Stimulated activated CD4-positive, alpha-beta T cell treated with anti-CD3 and anti-CD28 coated beads, Interleukin-12 subunit alpha, Interleukin-12 subunit beta, amount 100 ng/mL, for 48 hours (primary cell): ENCODE measurements at regions not wholly inside any gene's neighbourhood (a gene's known extent, or its start where the extent isn't known, plus 50 kb on each side); places are given as distances from the start of the nearest gene placed in this dataset.

Experiments used
- DNase-seq, 3 donors: peaks; one replicate each; pipeline ENCODE4 v3.0.0-alpha.2; 2020; ENCODE audit warnings: low read depth in 2 of 3, low spot score in 1 of 3

GRCh38 chr3:127384717-127385539 lies 97.1 kb upstream of the PRR20G start:
- no peak for DNase-seq

- DNase-seq, result no peak
Observed at GRCh38 chr3:127383656-127384179, 95.9 kb upstream of the PRR20G start.

GRCh38 chr3:127377801-127378655 lies 90.2 kb upstream of the PRR20G start:
- DNase-seq, result no peak

GRCh38 chr3:127375151-127375930 lies 87.5 kb upstream of the PRR20G start:
- DNase-seq, result no peak

GRCh38 chr3:127374086-127375010 lies 86.5 kb upstream of the PRR20G start:
- peak; percentile 7 to 11 (median 9) for DNase-seq

- no peak for DNase-seq
Observed at GRCh38 chr3:127373441-127374085, 85.7 kb upstream of the PRR20G start.

- DNase-seq, result no peak
Observed at GRCh38 chr3:127371846-127372245, 84.0 kb upstream of the PRR20G start.

- DNase-seq, result no peak
Observed at GRCh38 chr3:127371334-127371733, 83.5 kb upstream of the PRR20G start.

GRCh38 chr3:127370906-127371305 lies 83.1 kb upstream of the PRR20G start:
- no peak for DNase-seq

- DNase-seq, result no peak
Observed at GRCh38 chr3:127369356-127369935, 81.6 kb upstream of the PRR20G start.

- DNase-seq, result no peak
Observed at GRCh38 chr3:127368186-127369032, 80.6 kb upstream of the PRR20G start.

GRCh38 chr3:127367593-127367992 lies 79.7 kb upstream of the PRR20G start:
- DNase-seq, result no peak

GRCh38 chr3:127366383-127366782 lies 78.5 kb upstream of the PRR20G start:
- DNase-seq, result no peak

- no peak for DNase-seq
Observed at GRCh38 chr3:127365163-127365798, 77.4 kb upstream of the PRR20G start.

GRCh38 chr3:127363891-127364290 lies 76.0 kb upstream of the PRR20G start:
- no peak for DNase-seq

GRCh38 chr3:127363171-127363570 lies 75.3 kb upstream of the PRR20G start:
- DNase-seq, result no peak

- DNase-seq, result no peak
Observed at GRCh38 chr3:127360647-127361046, 72.8 kb upstream of the PRR20G start.

GRCh38 chr3:127358641-127359040 lies 70.8 kb upstream of the PRR20G start:
- DNase-seq, result no peak
